Cardiac muscle cell (in vitro differentiated cells and primary cell): ENCODE measurements at regions not wholly inside any gene's neighbourhood (a gene's known extent, or its start where the extent isn't known, plus 50 kb on each side); places are given as distances from the start of the nearest gene placed in this dataset.

Experiments
- DNase-seq, 2 donors: peaks; one replicate each; pipeline versions ENCODE4 v3.0.0 to v3.0.0-alpha.2; 2010 to 2017; ENCODE audit warnings: low read depth in 1 of 2, low spot score in 1 of 2
- H3K27ac ChIP-seq: fragments of 200-600 bp; sonication (generic); 2 replicates; pipeline ENCODE4 v1.5.1; 2016
- H3K27me3 ChIP-seq: fragments of 200-600 bp; sonication (generic); 2 replicates; pipeline ENCODE4 v1.6.0; 2016; ENCODE audit warnings: control low read depth
- H3K36me3 ChIP-seq: fragments of 200-600 bp; sonication (generic); 2 replicates; pipeline ENCODE4 v1.5.1; 2016; ENCODE audit warnings: control low read depth
- H3K4me1 ChIP-seq: fragments of 200-600 bp; sonication (generic); 2 replicates; pipeline ENCODE4 v1.8.1; 2017; ENCODE audit warnings: low read depth, mild to moderate bottlenecking, mixed run types
- H3K4me3 ChIP-seq: fragments of 200-600 bp; sonication (generic); 2 replicates; pipeline ENCODE4 v1.5.1; 2016; ENCODE audit warnings: mild to moderate bottlenecking
- H3K9me3 ChIP-seq: fragments of 200-600 bp; sonication (generic); 2 replicates; pipeline ENCODE4 v1.5.1; 2017; ENCODE audit warnings: low read depth, mild to moderate bottlenecking, control low read depth
- CTCF ChIP-seq: IDR thresholded peaks from 2 replicates; pipeline ENCODE4 v1.5.1; 2012; ENCODE audit warnings: low read depth, mild to moderate bottlenecking, low read length

- DNase-seq = no peak
- Histone ChIP-seq H3K9me3 (no peaks in the 10 kb centered on the region), H3K27me3 (no peaks in the 10 kb centered on the region), H3K4me1 (no peaks in the 10 kb centered on the region), H3K27ac (no peak overlapping the region), H3K4me3 (no peak overlapping the region), H3K36me3 (no peaks in the 10 kb centered on the region)
- TF ChIP-seq CTCF = no peak
These were observed 262.1 kb downstream of the EIPR1 start for GRCh38 chr2:3115301-3116042.

- TF ChIP-seq CTCF = no peak
- H3K27me3 ChIP-seq = no peaks in the 10 kb centered on the region
- H3K9me3 ChIP-seq = no peaks in the 10 kb centered on the region
- H3K27ac ChIP-seq = no peak overlapping the region
- no peak for DNase-seq
- no peaks in the 10 kb centered on the region for H3K4me1 ChIP-seq
- H3K4me3 ChIP-seq = no peak overlapping the region
- H3K36me3 ChIP-seq = no peaks in the 10 kb centered on the region
These were observed 263.0 kb downstream of the EIPR1 start for GRCh38 chr2:3114406-3115185.

- Histone ChIP-seq H3K4me1 (no peaks in the 10 kb centered on the region), H3K4me3 (no peak overlapping the region), H3K27me3 (no peaks in the 10 kb centered on the region), H3K36me3 (no peaks in the 10 kb centered on the region), H3K9me3 (no peaks in the 10 kb centered on the region), H3K27ac (no peak overlapping the region)
- no peak for TF ChIP-seq CTCF
- no peak for DNase-seq
These were observed 263.8 kb downstream of the EIPR1 start for GRCh38 chr2:3113769-3114168.

GRCh38 chr2:3113122-3113521, 264.5 kb downstream of the EIPR1 start:
- H3K4me3 ChIP-seq = no peak overlapping the region
- no peak for TF ChIP-seq CTCF
- H3K27me3 ChIP-seq = no peaks in the 10 kb centered on the region
- DNase-seq = no peak
- H3K4me1 ChIP-seq = no peaks in the 10 kb centered on the region
- no peak overlapping the region for H3K27ac ChIP-seq
- H3K36me3 ChIP-seq = no peaks in the 10 kb centered on the region
- no peaks in the 10 kb centered on the region for H3K9me3 ChIP-seq

GRCh38 chr2:3112553-3112952, 265.1 kb downstream of the EIPR1 start:
- no peak for TF ChIP-seq CTCF
- Histone ChIP-seq H3K36me3 (no peaks in the 10 kb centered on the region), H3K9me3 (no peaks in the 10 kb centered on the region), H3K27me3 (no peaks in the 10 kb centered on the region), H3K4me1 (no peaks in the 10 kb centered on the region), H3K4me3 (no peak overlapping the region), H3K27ac (no peak overlapping the region)
- DNase-seq = no peak
